ENCODE measurements at regions not wholly inside any gene's neighbourhood (a gene's known extent, or its start where the extent isn't known, plus 50 kb on each side); places are given as distances from the start of the nearest gene placed in this dataset.
"Not testable (repeated sequence)": the region's sequence is repeated elsewhere in the genome, so short reads cannot be mapped to it uniquely, and the experiment has no call there.

DNA sequence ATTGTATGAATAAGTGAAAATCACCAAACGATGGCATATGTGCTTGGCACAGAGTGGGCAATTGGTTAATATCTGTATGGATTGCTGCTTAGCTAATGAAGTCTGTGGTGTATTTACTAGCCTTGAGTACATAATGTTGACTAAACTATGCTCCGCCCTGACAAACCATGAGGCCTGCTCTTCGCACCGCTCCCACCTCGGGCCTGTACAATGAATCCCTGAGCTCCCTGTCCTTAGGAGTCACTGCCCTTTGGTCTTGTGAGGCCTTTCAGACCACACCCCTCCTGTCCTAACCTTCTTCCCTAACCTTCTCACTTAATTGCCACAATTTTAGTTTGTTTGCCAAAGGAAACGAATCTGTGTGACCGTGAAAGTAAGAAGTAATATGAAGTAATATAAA is 193.2 kb downstream of the POTED start:
- DNase-seq, result not testable (repeated sequence)

All from amniotic stem cell (primary cell).